ENCODE measurements at regions not wholly inside any gene's neighbourhood (a gene's known extent, or its start where the extent isn't known, plus 50 kb on each side); places are given as distances from the start of the nearest gene placed in this dataset.
A peak's percentile ranks its signal among the peaks of the same experiment; 100 is the strongest.

DNA sequence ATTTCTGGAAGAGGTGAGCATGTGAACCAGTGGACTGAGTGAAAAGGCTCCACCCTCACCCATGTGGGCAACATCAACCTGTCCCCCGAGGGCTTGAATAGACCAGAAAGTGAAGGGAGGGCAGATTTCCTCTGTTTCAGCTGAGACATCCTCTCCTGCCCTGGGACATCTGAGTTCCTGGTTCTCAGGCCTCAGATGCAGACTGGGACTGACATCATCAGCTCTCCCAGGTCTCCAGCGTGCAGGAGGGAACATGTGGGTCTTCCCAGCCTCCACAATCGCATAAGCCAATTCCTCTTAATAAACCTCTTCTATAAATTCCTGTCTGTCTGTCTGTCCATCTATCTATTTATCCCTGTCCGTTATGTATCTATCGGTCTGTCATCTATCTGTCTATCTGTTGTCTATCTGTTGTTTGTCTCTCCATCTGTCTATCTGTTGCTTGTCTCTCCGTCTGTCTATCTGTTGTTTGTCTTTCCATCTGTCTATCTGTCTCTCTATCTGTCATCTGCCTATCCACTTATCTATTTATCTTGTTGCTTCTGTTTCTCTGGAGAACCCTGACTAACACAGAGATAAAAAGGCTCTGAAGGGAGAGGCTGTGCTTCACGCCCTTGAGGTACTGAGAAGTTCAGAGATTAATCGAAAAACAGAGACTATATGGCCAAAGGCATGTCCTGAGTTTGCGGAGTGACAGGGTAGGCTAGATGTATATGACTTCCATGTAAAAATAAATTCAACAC is 140.3 kb upstream of the PFKP start:
- intact Hi-C loops (cut with DNase I), result loop anchor here (5.0 to 10.0 kb wide), 2 partner anchors 50 to 118 kb away; no protein-coding TSS in a partner anchor
- DNase-seq, result no peak

DNA sequence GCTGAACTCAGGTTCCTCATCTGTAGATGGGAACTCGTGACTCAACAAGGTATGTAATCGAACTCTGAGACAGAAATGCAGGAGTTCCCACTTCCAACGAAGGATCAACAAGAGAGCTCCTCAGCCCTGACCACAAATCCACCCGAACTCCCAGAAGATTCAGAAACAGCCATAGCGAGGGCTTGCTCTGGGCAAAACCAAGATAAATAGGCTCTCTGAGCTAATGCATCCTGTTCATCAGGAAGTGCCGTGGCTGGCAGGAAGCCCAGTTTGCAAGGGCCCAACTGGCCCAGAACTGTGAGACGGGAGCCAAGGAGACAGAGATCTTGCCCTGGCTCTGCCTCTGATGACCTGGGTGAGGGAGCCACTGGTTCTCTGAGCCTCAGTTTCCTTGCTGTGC is 141.7 kb upstream of the PFKP start:
- peak in 4 of 10 donors; percentile 11 to 89 (median 37) for DNase-seq
- intact Hi-C loops (cut with DNase I), result loop anchor here (5.0 to 10.0 kb wide), 2 partner anchors 52 to 119 kb away; no protein-coding TSS in a partner anchor

DNA sequence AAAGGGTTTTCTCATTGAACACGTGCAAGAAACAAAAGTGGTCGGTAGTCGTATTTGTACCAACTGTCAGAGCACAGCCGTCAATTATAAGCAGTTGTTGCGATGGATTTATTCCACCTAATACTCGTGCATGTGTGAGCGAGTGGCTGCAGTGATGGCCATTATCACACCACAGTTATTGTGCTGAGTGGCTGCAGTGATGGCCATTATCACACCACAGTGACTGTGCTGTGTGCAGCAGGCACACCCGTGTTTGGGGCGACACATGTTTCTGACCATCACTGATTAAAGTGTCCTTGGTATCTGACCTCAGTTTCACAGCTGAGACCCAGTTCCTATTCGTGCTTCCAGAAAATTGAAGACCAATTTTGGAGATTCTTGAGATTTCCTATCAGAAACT is 142.9 kb upstream of the PFKP start:
- no peak for DNase-seq
- intact Hi-C loops (cut with DNase I), result loop anchor here (10.0 kb wide), 1 partner anchor 120 kb away; no protein-coding TSS in a partner anchor

DNA sequence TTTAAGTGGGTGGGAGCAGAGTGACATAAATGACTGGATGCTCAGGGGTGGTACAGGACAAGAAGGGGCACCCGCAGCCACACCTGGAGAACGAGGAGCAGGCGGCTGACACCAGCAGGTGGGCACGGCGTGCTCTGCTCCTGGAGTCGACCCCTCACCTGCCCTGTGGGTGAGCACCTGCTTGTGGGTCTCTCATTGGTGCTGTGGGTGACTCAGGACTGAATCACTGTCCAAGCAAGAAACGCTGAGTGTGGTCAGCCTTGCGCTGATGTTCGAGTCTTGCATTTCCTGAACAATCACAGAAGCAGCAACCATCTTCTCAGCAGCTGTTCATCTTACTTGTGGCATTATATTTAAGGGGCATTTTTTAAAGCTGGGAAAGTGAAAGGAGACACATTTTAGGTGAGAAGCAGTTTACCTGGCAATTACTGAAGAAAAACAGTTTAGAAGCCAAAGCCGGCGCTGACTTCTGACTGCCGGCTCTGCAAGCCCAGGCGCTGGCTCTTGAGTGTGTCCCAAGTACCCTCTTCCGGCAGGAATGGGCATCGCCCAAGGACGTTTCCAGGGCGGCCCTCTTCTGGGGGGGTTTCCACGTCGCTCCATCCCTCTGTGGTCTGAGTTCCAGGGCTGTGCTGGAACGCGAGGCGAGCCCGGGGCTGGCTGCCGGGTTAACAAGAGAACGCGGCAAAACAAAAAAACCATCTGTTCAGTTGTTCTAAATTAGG is 145.2 kb upstream of the PFKP start:
- DNase-seq, result no peak
- intact Hi-C loops (cut with DNase I), result loop anchor here (10.0 kb wide), 1 partner anchor 123 kb away; no protein-coding TSS in a partner anchor

DNA sequence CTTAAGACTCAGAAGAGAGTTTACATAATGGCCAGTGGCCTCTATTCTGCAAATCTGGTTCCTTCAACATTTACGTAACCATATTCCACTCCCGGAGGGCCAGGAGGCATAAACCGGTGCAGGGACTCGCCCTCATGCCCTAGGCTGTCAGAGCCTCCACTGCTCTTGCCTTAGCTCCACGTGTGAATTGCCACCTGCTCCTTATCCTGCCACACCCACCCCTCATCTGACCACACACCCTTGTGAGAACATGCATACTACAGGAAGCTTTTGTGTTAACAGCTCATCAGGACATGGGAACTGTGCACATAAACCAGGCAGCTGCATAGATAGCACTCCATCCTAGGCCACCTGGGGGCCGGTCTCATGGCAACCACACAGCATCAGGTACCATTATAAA is 146.7 kb upstream of the PFKP start:
- DNase-seq, result no peak
- intact Hi-C loops (cut with DNase I), result loop anchor here (10.0 kb wide), 1 partner anchor 124 kb away; no protein-coding TSS in a partner anchor

DNA sequence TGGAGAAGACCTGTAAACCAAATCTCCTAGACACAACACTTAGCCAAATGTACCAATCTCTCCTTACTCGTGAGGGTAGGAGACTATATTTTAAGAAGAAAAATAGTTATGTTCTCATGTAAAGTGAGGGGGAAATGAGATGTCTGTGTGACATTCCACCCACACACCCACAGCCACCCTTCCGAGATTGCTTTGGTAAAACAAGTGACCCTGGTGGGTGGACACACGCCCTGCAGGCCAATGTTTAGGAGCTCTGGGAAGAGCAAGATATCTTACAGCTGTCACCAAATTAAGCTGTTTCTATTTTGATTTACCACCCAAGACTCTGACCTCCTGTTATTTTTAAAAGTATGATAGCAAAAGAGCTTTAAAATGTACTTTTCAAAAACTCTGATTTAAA is 147.2 kb upstream of the PFKP start:
- no peak for DNase-seq
- intact Hi-C loops (cut with DNase I), result loop anchor here (10.0 kb wide), 1 partner anchor 125 kb away; no protein-coding TSS in a partner anchor

DNA sequence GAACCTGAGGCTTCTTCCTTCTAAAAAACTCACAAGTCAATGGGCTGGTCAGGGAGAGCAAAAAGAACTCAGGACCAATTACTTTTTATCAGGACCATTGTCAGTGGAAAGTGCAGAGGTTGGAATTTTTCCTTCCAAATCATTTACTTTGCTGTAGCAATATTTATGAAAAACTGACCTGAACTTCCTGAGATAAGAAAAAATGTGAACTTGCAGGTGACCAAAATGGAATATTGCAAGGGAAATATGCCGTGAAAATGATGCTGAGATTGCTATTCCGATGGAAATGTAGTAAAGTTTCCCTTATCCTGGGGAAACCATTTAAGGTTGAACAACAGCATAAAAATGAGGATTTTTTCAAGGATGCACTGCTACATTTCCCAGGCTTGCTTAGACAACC is 148.3 kb upstream of the PFKP start:
- no peak for DNase-seq
- intact Hi-C loops (cut with DNase I), result no loop called here

DNA sequence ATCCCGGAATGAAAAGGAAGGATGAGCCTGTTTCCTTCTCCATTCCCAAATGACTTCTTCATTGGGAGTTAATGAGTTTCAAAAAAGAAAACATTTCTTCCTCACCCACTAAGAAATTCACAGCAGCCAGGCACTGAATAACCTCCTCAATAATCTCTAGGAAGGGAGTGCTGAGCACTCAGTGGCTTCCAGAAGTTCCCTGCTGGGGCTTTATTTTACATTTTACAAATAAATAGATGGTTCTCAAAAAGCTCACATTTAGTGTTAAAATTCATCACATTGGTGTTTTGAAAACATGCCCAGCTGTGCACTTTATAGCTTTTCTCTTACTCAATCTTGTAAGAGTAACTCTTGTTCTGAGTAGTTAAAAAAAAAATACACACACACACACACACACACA is 148.9 kb upstream of the PFKP start:
- DNase-seq, result no peak
- intact Hi-C loops (cut with DNase I), result no loop called here

DNA sequence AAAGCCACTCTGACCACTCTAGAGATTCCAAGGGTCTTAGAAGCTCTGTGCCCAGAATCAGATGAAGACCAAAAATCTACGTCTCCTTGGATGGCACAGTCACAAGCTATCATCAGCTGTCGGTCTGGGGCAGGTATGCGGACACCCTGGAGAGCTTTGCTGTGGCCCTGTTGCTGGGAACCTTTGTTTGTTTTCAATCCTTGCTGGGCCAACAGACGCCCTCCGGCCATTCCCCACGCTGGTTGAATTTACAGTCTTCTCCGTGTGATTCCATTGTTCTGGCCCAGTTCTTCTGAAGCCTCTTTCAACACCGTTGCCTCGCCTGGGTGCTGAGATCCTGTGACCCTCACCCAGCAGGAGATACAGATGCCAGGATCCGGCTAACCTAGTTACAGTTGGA is 149.4 kb upstream of the PFKP start:
- DNase-seq, result no peak
- intact Hi-C loops (cut with DNase I), result no loop called here

DNA sequence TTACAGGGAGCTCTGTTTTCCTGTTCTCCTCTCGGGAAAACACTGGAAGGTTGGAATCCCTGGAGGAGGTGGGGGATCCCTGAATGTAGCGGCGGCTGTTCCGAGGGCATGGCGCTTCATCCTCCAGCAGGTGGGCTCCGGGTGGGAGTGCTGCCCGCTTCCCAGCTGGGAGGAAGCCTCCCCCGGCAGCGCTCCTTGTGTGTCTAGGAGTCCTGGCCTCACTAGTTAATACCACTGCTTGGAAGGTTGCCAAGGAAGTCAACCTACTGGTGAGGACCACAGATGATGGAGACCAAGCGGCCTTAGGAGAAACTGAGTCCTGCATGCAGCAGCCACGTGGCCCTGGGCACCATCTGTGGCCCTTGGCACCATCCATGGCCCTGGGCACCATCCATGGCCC is 151.9 kb upstream of the PFKP start:
- no peak for DNase-seq
- intact Hi-C loops (cut with DNase I), result no loop called here

DNA sequence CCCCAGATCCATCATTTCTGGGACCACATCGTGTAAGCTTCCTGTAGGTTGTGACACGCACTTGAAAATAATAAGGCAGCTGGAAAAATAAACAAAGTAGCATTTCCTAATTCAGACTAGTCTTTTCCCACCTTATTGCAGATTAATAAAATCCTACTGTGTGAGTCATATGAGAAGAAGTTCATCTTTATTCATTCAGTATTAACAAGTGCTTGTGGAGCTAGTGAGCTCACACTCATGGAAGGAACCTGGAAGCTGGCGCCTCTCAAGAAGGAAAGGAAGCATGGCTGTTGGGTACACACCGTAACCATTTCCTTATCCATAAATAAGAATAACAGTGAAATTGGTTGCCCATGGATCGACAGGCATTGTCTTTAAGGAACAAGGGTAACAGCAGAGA is 152.6 kb upstream of the PFKP start:
- no peak for DNase-seq
- intact Hi-C loops (cut with DNase I), result no loop called here

DNA sequence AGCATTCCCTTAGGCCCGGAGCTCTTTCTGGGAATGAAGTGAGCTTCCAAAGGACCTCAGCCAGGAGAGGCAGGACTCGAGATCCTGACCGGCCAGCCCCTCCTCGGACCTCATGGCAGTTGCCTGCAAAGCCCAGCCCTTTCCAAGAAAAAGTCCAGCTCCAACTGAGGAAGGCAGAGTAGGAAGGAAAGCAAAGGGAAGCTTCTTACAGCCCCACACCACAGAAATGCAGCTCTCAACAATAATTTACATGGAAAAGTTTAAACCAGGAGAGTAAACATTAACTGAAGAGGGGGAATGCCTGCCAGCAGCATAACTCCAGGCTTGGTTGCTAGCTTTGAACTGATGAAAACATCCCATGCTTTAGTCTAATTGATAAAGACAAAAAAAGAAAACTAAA is 153.9 kb upstream of the PFKP start:
- intact Hi-C loops (cut with DNase I), result no loop called here
- no peak for DNase-seq

DNA sequence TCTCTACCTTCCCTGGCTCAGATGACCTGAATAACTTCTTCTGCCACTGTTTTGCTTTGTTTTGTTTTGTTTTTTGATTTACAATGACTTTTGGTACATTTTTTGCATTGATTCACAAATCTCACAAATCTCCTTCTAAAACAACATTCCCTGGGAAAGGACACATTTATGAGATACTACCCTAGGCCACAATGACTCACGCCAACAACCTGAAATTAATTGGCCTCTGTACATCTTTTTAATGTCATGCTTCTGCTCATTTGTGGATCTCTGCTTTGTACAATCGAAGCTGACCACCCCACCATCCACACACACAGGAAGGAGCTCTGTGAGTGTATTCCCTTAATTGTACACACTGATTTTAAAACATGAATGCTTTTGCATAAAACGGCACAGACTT is 156.7 kb upstream of the PFKP start:
- intact Hi-C loops (cut with DNase I), result no loop called here
- DNase-seq, result no peak

DNA sequence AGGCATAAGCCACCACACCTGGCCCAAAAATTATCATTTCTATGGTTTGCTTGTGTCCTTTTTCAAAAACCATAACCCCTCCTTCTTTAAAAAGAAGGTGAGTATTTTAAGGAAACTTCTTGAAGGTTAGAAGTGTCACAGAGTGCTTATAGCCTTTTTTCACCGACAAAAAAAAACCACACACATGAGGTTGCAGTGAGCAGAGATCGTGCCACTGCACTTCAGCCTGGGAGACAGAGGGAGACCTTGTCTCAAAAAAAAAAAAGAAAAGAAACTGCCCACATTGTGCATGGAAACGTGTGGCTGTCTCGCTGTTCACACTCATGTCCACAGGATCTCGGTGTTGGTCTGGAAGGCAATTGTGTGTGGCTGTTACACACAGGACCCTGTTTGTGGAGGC is 157.4 kb upstream of the PFKP start:
- no peak for DNase-seq
- intact Hi-C loops (cut with DNase I), result no loop called here

DNA sequence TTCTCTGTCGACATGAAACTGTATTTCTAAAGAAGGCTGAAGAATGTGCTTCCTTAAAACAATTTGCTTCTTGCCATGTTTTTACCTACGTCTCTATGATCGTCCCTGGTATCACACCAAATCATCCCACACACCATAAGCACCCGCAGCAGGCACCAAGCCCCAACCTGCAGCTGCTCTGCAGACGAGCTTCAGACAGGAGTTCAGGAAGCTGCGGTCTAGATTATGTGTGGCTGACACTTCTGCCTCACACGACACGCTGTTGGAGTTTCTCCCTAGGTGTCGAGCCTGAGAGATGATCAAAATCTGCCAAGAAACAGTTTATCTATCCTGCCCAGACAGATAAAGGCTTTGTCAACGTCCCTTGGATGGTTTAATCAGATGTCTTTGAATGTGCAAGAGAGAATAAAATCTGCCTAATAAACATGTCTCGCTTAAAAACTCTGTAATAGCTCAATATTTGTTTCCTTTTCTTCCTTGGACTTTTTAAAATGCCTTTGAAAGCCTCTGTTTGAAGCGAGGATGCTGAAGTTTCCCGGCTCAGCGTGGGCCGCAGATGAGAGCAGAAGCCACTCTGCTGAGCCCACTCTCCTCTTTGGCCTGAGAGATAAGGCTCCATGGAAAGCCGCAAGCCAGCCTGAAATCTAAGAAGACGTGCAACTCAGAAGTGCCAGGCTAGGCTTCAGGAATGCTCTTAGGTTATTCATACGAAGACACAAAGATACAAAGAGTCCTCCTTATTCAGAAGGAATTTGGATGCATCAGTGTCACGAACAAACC is 158.3 kb upstream of the PFKP start:
- DNase-seq, result no peak
- intact Hi-C loops (cut with DNase I), result no loop called here

DNA sequence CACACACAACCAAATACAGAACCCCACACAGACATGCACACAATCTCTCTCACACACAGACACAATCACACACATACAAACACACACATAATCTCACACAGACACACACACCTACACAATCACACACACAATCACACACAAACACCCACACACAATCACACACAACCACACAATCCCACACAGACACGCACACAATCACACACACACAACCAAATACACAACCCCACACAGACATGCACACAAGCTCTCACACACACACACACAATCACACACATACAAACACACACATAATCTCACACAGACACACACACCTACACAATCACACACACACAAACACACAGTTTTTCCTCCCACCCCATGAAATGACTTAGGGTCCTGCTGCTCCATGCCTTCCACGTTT is 160.4 kb upstream of the PFKP start:
- intact Hi-C loops (cut with DNase I), result no loop called here
- no peak for DNase-seq

DNA sequence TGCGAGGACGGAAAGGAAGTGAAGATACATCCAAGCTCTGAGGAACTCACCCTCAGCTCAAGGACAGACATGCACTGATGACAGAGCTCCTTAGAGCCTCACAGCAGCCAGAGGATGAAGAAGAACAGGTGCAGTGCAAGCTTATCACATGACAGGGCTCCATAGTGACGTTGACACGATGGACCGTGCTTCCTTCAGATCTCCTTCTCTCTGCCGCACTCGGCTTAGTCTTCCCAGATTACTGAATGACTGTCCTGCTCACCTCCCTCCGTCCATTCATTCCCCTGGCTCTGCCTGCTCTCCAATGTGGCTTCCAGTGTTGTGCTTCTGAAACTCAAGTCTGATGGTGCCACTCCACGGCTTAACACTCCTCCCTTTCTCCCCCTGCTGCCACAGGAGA is 161.5 kb upstream of the PFKP start:
- intact Hi-C loops (cut with DNase I), result no loop called here
- no peak for DNase-seq

DNA sequence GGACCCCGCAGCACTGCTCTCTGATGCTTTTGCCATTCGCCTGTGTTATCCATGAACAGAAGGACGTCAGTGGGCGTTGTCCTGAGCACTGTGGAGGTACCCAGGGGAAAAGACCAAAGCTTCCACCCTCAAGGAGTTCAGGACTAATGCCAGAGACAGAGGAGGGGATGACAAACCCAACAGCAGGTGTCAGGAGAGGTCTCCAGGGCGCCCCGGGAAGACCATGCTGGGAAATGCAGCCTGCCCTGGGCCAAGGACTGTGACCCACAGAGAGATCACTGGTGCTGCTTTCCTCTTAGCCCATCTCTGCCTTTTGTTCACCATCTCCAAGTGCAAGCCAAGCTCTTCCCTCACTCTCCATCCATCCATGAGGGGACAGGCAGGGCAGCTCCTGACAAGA is 166.8 kb upstream of the PFKP start:
- DNase-seq, result no peak
- intact Hi-C loops (cut with DNase I), result no loop called here

DNA sequence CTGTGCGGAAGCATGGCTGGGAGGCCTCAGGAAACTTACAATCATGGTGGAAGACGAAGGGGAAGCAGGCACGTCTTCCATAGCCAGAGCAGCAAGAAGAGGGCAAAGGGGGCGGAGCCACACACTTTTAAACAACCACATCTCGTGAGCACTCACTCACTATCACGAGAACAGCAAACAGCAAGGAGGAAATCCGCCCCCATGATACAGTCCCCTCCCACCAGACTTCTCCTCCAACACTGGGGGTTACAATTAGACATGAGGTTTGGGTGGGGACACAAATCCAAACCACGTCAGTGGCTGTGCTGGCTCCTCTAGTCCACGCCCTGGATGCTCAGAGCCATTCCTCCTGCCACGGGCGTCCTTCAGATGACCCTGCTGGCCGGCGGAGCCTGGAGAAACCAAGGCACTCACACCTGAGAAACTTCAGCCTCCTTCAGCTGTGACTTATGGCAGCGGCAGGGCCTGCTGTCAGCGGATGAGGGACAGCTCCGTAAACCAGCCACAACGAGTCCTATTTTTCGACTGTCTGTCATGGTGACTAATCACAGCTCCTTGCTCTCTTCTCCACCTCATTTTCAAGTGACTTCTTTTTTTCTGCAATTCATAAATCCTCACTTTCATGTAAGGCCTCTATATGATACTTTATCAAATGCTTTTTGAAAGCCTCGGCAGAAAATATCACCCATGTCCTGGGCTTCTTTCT is 167.9 kb upstream of the PFKP start:
- DNase-seq, result no peak
- intact Hi-C loops (cut with DNase I), result no loop called here

DNA sequence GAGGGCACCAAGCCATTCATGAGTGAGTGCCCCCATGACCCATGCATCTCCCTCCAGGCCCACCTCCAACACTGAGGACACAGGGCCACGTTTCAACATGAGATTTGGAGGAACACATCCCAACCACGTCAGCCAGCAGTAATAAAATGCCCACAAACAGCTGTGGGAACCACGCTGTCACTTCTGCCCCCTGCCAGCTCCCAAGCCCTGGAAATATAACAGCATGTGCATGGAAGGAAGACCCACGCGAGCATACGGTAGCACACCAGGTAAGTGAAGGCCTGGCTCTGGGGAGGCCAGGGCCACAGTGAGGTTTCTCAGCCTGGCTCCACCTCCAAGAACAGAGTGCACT is 168.9 kb upstream of the PFKP start:
- DNase-seq, result no peak

More for the DNA sequence above, 168.9 kb upstream of the PFKP start:
- intact Hi-C loops (cut with DNase I), result no loop called here
